ENCODE measurements at regions not wholly inside any gene's neighbourhood (a gene's known extent, or its start where the extent isn't known, plus 50 kb on each side); places are given as distances from the start of the nearest gene placed in this dataset.
"Not testable (repeated sequence)": the region's sequence is repeated elsewhere in the genome, so short reads cannot be mapped to it uniquely, and the experiment has no call there.

GRCh38 chr2:242004223-242004901 lies 134.8 kb downstream of the RTP5 start:
- H3K27ac ChIP-seq = no peak overlapping the region
- no peak for TF ChIP-seq CTCF (conservative IDR thresholded peaks at IDR 0.05)
- TF ChIP-seq ZFX (IDR thresholded peaks at IDR 0.05) = no peak

GRCh38 chr2:242004902-242005230 lies 135.3 kb downstream of the RTP5 start:
- TF ChIP-seq ZFX (IDR thresholded peaks at IDR 0.05) (no peak), CTCF (conservative IDR thresholded peaks at IDR 0.05) (no peak)

GRCh38 chr2:242006091-242006634 lies 136.6 kb downstream of the RTP5 start:
- not testable (repeated sequence) for H3K27ac ChIP-seq

More at GRCh38 chr2:242004902-242005230, 135.3 kb downstream of the RTP5 start:
- no peak overlapping the region for H3K27ac ChIP-seq

- H3K27ac ChIP-seq = not testable (repeated sequence)
Measured at GRCh38 chr2:242008908-242009307, 139.4 kb downstream of the RTP5 start.

GRCh38 chr2:242009846-242010245 lies 140.3 kb downstream of the RTP5 start:
- not testable (repeated sequence) for H3K27ac ChIP-seq

GRCh38 chr2:242010252-242011166 lies 141.0 kb downstream of the RTP5 start:
- not testable (repeated sequence) for H3K27ac ChIP-seq

- no peak for TF ChIP-seq CTCF (conservative IDR thresholded peaks at IDR 0.05)
- no peak for TF ChIP-seq ZFX (IDR thresholded peaks at IDR 0.05)
- no peak overlapping the region for H3K27ac ChIP-seq
Measured at GRCh38 chr2:242011167-242011513, 141.6 kb downstream of the RTP5 start.

- TF ChIP-seq CTCF (conservative IDR thresholded peaks at IDR 0.05) (no peak), ZFX (IDR thresholded peaks at IDR 0.05) (no peak)
Measured at GRCh38 chr2:242011516-242011915, 142.0 kb downstream of the RTP5 start.

GRCh38 chr2:242011991-242012764 lies 142.6 kb downstream of the RTP5 start:
- H3K27ac ChIP-seq = no peak overlapping the region
- TF ChIP-seq CTCF (conservative IDR thresholded peaks at IDR 0.05) = no peak
- no peak for TF ChIP-seq ZFX (IDR thresholded peaks at IDR 0.05)

More at GRCh38 chr2:242011516-242011915, 142.0 kb downstream of the RTP5 start:
- no peak overlapping the region for H3K27ac ChIP-seq
